ENCODE measurements at regions not wholly inside any gene's neighbourhood (a gene's known extent, or its start where the extent isn't known, plus 50 kb on each side); places are given as distances from the start of the nearest gene placed in this dataset.

GRCh38 chr2:129431881-129432280 lies 547.6 kb upstream of the RAB6C start:
- FAIRE-seq: no peak

- no peak for FAIRE-seq
Measured at GRCh38 chr2:129436809-129437208, 542.7 kb upstream of the RAB6C start.

DNA sequence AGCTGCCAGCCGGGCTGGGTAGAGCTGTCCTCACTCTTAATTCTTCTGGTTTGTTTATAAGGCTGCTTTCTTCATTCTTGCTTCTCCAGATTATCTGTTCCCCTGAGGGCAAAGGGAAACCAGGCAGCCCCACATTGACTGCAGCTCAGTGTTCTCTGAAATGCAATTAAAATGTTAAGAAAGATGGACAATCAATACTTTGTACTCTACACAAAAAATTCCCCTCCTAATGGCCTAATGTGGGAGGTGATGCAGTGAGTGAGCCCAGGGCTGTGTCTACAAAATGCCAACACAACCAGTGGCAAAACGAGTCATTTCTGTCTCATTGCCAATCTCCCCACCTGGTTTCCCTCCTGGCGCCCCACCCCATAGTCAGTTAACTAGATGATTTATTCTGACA lies 541.7 kb upstream of the RAB6C start:
- no peak for FAIRE-seq

GRCh38 chr2:129438501-129439057 lies 540.9 kb upstream of the RAB6C start:
- FAIRE-seq: no peak

GRCh38 chr2:129439406-129440302 lies 539.8 kb upstream of the RAB6C start:
- no peak for FAIRE-seq

GRCh38 chr2:129441610-129442009 lies 537.9 kb upstream of the RAB6C start:
- no peak for FAIRE-seq

- FAIRE-seq: no peak
Measured at GRCh38 chr2:129443235-129443864, 536.1 kb upstream of the RAB6C start.

DNA sequence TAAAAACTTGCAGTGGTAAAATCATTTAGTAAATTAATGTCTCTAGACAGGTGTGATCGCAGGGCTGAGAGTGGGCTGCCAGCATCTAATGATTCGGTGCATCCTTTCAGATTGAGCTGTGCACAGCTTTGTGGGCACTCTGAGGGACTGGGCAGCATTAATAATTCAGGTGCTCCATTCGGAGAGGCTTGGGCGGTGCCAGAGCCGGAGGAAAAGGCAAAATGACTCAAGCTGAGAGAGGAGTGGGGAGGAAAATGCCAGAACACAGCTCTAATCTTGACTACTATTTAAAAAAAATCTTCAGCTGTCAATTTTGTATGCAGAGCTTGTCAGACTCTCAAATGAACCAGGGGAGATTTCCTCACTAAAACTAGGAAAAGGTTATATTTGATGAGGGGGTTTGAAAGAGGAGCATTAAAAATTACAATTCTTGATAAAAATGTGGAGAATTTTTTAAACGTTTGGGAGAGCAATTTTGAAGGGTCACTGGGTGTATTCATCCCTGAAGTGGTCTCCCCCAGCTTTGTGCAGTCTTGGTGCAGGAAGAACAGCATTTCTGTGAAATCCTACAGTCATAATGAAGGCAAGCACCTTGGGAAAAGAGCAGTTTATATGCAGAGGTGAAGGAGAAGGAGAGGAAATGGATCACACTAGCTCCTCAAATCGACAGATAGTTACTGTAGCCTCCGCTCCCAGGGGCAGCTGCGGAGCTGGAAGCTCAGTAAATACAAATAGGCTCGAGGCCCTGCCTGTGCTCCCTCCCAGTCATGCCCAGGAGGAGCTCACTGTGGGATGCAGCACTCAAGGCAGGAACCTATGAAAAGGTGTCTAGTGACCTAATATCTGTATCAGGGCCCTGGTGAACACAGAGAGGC lies 535.4 kb upstream of the RAB6C start:
- FAIRE-seq: no peak

DNA sequence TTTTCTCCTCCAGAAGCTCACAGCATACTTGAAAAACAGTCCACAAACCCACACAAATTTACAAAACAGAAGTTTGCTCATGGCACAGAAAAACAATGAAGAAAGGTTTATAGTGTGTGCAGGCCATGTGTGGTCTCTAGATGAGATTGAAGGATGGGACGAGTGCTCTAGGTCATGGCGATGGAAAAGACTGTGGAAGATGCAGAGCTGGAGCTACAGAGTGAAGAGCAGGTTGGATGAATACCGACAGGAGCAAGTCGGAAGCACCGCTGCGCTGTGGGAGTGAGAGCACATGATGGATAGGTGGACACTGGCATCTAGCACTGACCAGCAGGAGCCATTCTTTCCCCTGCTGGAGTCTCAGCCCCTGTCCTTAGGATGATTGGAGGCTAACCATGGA lies 534.7 kb upstream of the RAB6C start:
- no peak for FAIRE-seq

DNA sequence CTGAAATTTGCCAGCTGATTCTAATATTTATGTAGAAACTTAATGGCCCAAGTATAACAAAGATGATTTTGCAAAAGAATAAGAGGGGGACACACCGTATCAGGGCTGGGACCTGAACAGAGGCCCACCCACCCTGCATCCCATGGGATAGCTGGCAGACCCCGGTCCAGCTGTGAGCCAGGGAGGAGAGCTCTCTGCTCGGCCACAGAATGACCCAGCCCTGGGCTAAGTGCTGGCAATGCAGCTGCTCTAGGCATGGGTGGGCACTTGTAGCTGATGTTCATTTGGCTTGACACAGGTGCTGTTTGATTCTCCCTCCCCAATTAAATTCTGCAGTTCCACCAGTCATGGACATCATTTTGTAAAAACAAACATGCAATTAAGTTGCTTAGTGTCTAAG lies 522.8 kb upstream of the RAB6C start:
- FAIRE-seq: no peak

DNA sequence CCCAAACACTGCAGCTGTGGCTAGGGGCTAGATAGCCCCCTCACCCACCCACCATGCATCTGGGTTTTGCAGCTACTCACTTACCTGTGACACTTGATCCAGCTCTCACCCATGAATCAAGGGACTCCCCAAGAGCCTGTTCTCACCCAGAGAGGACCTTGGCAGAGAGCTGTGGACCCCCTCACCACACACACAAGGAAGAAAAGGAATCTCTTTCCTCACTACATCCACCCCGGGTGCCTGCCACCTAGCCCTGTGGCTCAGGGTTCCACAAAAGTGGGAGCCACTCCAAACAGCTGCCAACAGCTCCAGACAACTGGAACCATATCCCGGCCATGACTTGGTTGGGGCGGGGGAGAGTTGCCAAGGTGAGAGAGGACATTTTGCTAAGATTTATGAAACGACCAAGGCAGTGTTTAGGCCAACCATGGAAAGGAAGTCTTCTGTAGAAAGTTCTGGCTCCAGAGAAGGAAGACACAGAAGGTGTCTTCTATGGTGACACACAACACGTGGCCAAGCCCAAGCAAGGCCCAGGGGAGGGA lies 522.1 kb upstream of the RAB6C start:
- no peak for FAIRE-seq

DNA sequence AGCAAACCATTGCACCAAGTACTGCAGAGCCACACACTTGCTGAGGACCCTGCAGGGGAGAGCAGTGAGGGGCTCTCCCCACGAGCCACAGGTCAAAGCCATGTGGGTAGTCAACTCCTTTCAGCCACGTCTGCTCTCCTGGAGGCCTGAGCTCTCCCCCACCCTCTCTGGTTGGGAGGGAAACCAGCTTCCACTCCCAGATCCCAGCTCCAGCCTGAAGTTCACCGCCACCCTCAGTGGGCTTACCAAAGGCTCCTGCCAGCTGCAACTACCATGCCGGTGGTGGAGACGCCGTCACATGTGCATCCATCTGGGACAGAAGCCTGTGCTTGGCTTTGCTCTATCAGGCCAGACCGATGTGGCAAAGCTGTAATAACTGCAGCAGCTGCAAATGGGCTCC lies 521.5 kb upstream of the RAB6C start:
- FAIRE-seq: no peak

- no peak for FAIRE-seq
Measured at GRCh38 chr2:129458436-129458835, 521.0 kb upstream of the RAB6C start.

DNA sequence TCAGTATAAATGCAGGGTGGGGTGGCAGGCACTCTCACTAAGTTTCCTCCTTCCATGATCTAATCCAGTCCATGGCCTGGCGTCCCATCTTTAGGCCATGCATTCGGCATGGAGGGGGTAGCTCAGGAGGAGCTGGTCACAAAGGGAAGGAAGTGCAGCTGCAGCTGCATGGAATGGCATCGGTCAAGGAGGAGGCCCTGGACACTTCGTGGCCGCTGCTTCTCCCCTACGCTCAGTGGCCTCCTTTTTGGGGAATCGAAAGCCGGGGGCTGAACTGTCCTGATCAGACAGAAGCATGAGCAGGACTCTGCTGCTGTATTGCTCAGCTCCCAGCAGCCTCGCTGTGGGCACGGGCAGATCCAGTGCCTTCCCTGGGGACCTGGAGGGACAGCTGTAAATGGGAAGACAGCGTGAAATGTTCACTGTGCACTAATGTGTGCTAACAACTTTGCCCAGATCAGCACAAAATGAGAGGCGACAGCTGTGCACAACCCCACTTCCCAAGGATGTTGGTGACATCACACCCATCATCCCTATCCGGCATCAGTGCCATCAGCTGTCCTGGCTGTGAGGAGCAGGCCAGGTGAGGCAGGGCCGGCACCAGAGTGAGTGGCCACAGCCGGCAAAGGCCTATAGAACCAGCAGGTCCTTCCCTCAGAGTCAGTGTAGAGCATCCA lies 520.1 kb upstream of the RAB6C start:
- no peak for FAIRE-seq

DNA sequence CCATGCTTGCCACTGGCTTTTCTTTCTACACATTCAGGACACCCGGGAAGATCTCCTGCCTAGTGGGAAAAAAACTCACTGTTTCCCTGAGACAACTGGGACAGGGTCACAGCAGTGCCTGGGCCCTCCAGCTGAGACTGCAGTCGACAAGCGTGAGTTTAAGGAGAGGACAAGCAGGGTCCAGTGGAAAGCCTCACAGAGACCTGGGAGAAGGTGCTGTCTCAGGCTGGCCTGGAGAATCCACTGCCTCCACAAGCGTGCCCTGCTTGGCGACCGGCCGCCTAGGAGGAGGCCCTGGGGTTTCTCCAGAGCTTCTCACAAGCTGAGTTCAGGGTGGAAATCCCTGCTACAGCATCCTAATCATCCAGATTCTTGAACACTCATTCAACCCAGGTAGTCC lies 519.6 kb upstream of the RAB6C start:
- FAIRE-seq: no peak

GRCh38 chr2:129460299-129461198 lies 518.9 kb upstream of the RAB6C start:
- no peak for FAIRE-seq

DNA sequence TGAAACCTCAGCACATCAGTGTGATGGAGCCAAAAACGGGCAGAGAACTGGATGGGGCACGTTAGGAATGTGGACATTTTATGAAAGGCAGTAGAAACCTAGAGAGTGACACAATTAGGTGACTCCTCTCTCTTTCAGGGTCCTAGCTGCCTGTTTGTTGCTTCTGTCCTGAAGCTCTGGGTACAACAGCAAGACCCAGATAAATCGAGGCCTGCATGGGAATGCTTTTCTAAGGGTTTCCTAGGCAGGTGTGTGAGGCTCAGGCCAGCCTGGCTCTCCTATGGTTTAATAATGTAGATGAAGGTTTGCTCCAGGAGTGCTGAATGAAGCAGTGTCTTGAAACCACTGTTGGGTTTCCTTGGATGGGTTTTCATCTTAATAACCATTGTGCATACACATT lies 517.1 kb upstream of the RAB6C start:
- no peak for FAIRE-seq

DNA sequence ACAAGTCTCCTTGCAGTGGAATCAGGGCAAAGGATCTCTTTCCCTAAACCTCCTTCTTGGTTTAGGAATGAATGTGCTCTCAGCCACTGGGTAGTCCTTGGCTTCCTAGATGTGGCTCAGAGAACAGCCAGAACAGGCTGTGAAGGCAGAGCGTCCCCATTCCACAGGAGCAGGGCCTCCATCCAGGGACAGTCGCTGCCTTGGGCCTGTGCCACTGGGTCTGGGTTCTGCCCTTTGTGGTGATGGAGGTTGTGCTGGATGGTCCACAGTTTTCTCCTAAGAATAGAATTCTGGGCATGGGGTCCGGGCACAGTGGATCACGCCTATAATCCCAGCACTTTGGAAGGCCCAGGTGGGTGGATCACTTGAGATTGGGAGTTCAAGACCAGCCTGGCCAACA lies 516.5 kb upstream of the RAB6C start:
- FAIRE-seq: no peak

GRCh38 chr2:129464036-129464435 lies 515.4 kb upstream of the RAB6C start:
- no peak for FAIRE-seq

GRCh38 chr2:129464631-129465030 lies 514.8 kb upstream of the RAB6C start:
- no peak for FAIRE-seq

- FAIRE-seq: no peak
Measured at GRCh38 chr2:129465045-129465444, 514.4 kb upstream of the RAB6C start.

Measured in endometrium (tissue), 2 donors.